GM23248 (cell line): ENCODE measurements at regions not wholly inside any gene's neighbourhood (a gene's known extent, or its start where the extent isn't known, plus 50 kb on each side); places are given as distances from the start of the nearest gene placed in this dataset.

Source experiments
- EZH2 ChIP-seq: fragments of 200-600 bp; sonication (generic); IDR thresholded peaks from 2 replicates; pipeline ENCODE4 v1.6.1; 2018; ENCODE audit warnings: antibody characterized with exemption, mild to moderate bottlenecking; ENCODE audit not compliant: insufficient read depth, poor library complexity, severe bottlenecking
- EZH2phosphoT487 ChIP-seq: fragments of 200-600 bp; sonication (generic); IDR thresholded peaks from 2 replicates; pipeline ENCODE4 v1.6.1; 2018; ENCODE audit warnings: antibody characterized with exemption, moderate library complexity, mild to moderate bottlenecking, low read depth; ENCODE audit not compliant: insufficient read depth

- TF ChIP-seq EZH2phosphoT487 (no peak), EZH2 (no peak)
Observed at GRCh38 chr2:145344076-145344724, 824.3 kb upstream of the ZEB2 start.
